Nephron (organoid): ENCODE measurements at regions not wholly inside any gene's neighbourhood (a gene's known extent, or its start where the extent isn't known, plus 50 kb on each side); places are given as distances from the start of the nearest gene placed in this dataset.
A peak's percentile ranks its signal among the peaks of the same experiment; 100 is the strongest.

Source experiments
- H3K27ac Mint-ChIP-seq, 3 experiments: 2 replicates each; pipeline ENCODE4 v1.8.0; 2020; ENCODE audit warnings: mixed read lengths in 3 of 3, mild to moderate bottlenecking in 2 of 3, moderate library complexity in 1 of 3
- H3K27me3 Mint-ChIP-seq: 2 replicates; pipeline ENCODE4 v1.8.0; 2021; ENCODE audit warnings: low read depth, mild to moderate bottlenecking, moderate library complexity, mixed read lengths
- H3K36me3 Mint-ChIP-seq: 2 replicates; pipeline ENCODE4 v1.8.0; 2020; ENCODE audit warnings: low read depth, mixed read lengths
- H3K4me1 Mint-ChIP-seq: 2 replicates; pipeline ENCODE4 v1.8.0; 2020; ENCODE audit warnings: mixed read lengths
- H3K4me3 Mint-ChIP-seq, 3 experiments: 2 replicates each; pipeline ENCODE4 v1.8.0; 2020; ENCODE audit warnings: mild to moderate bottlenecking in 3 of 3, mixed read lengths in 3 of 3, moderate library complexity in 2 of 3
- H3K9me3 Mint-ChIP-seq: 2 replicates; pipeline ENCODE4 v1.8.0; 2020; ENCODE audit warnings: mixed read lengths
- TF ChIP-seq, protein P1 (sequence below), 3 experiments: fragments of 200-600 bp; sonication (generic); IDR thresholded peaks; one replicate each; pipeline ENCODE4 v1.5.0; 2021; ENCODE audit warnings: antibody characterized with exemption in 3 of 3; ENCODE audit not compliant: unreplicated experiment in 3 of 3

DNA sequence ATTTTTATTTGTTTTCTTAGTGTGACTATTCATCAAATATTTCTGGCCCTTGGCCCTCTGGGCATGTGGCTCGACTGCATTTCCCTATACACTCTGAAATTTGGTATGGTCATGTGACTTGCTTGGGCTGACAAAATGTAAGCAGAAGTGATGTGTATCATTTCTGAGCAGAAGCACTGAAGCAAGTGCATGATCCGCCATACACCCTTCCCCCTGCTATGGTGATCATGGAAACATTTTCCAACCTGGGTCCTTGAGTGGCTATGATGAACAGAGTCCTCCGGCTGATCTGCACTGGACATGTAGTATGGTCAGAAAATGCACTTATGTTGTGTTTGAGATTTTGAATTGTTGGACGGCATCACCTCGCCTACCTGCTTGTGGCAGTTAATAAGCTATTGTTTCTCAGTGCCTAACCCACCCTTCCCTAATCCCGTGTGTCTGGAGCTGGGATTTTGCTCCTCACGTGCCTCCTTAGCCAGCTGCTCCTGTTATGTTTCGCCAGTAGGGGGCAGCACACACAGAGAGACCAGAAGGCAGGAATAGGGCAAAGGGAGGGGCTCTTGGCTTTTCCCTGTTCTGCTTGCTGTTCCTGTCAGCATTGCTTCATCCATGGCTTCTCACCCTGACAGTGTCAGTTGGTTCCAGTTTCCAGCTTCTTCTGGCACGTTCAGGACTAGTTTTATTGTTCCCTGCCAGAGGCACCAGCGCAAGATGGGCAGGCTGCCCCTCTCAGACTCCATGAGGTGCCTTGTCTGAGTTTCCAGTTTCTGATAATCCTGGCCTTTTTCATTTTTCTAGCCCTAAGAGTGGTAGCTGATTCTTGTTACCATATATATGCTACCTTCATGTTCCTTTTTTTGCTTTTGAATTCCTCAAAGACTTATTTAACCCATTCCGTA, 207.4 kb downstream of the ARL6IP6 start:
- Mint-ChIP-seq H3K4me1 (peaks cover 7% of the 10 kb centered on the region), H3K9me3 (no peaks in the 10 kb centered on the region), H3K27me3 (peaks cover 13% of the 10 kb centered on the region), H3K27ac (no peak overlapping the region), H3K4me3 (no peak overlapping the region), H3K36me3 (no peaks in the 10 kb centered on the region)
- TF ChIP-seq, protein P1, sequence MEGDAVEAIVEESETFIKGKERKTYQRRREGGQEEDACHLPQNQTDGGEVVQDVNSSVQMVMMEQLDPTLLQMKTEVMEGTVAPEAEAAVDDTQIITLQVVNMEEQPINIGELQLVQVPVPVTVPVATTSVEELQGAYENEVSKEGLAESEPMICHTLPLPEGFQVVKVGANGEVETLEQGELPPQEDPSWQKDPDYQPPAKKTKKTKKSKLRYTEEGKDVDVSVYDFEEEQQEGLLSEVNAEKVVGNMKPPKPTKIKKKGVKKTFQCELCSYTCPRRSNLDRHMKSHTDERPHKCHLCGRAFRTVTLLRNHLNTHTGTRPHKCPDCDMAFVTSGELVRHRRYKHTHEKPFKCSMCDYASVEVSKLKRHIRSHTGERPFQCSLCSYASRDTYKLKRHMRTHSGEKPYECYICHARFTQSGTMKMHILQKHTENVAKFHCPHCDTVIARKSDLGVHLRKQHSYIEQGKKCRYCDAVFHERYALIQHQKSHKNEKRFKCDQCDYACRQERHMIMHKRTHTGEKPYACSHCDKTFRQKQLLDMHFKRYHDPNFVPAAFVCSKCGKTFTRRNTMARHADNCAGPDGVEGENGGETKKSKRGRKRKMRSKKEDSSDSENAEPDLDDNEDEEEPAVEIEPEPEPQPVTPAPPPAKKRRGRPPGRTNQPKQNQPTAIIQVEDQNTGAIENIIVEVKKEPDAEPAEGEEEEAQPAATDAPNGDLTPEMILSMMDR (IDR thresholded peaks at IDR 0.05; ENCODE audit: unreplicated experiment in 3 of 3) = peak; percentile 60 to 64 (median 63)

DNA sequence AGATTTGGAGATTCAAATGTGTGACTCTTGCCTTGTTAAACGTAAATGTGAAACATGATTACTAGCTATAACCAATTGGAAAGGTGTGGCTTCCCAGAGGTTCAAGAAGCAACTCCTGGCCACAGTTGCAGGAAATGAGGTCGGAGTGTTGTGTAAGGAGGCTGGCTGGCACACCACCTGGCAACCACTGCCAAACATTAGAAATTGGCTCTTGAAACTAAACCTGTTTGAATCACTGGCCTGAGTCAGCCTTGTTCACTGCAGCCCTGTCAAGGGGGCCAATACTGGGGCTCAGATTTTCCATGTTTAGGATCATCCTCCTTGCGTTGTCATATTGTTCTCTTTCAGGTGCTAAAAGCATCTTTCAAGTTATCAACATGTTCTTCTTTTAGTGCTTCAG, 206.3 kb downstream of the ARL6IP6 start:
- Mint-ChIP-seq H3K4me3 (no peak overlapping the region), H3K9me3 (no peaks in the 10 kb centered on the region), H3K27me3 (peaks cover 13% of the 10 kb centered on the region), H3K4me1 (peaks cover 7% of the 10 kb centered on the region), H3K27ac (no peak overlapping the region), H3K36me3 (no peaks in the 10 kb centered on the region)
- TF ChIP-seq, protein P1 (IDR thresholded peaks at IDR 0.05; ENCODE audit: unreplicated experiment in 3 of 3) = no peak

DNA sequence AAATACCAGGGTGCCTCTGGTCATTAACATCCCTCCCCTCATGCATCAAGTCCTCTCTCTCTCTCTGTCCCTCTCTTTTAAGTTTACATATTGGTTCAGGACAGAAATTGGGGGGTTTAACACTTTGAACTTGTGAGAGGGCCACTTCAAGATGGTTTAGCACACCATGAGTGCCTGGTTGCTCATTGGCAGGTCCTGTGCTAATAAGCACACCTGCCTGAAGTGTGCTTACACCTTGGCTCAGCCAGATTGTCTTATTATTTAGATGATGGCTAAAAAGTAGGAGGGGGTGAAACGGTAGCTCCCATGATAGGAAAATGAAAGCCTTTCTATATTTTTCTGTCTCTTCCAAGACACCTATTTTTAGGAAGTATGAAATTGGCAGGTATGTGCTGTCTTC, 205.8 kb downstream of the ARL6IP6 start:
- TF ChIP-seq, protein P1 (IDR thresholded peaks at IDR 0.05; ENCODE audit: unreplicated experiment in 3 of 3) = no peak
- H3K27ac Mint-ChIP-seq = no peak overlapping the region
- H3K9me3 Mint-ChIP-seq = no peaks in the 10 kb centered on the region

GRCh38 chr2:152920846-152921245, 202.4 kb downstream of the ARL6IP6 start:
- Mint-ChIP-seq H3K9me3 (no peaks in the 10 kb centered on the region), H3K27ac (no peak overlapping the region), H3K36me3 (no peaks in the 10 kb centered on the region), H3K4me3 (no peak overlapping the region), H3K27me3 (peaks cover 17% of the 10 kb centered on the region), H3K4me1 (peaks cover 3% of the 10 kb centered on the region)
- TF ChIP-seq, protein P1 (IDR thresholded peaks at IDR 0.05; ENCODE audit: unreplicated experiment in 3 of 3) = no peak

More for the DNA sequence above, 205.8 kb downstream of the ARL6IP6 start:
- Mint-ChIP-seq H3K4me1 (peaks cover 7% of the 10 kb centered on the region), H3K4me3 (no peak overlapping the region), H3K27me3 (peaks cover 13% of the 10 kb centered on the region), H3K36me3 (no peaks in the 10 kb centered on the region)

GRCh38 chr2:152910970-152911369, 192.6 kb downstream of the ARL6IP6 start:
- no peak overlapping the region for H3K4me3 Mint-ChIP-seq
- TF ChIP-seq, protein P1 (IDR thresholded peaks at IDR 0.05; ENCODE audit: unreplicated experiment in 3 of 3) = no peak
- H3K27ac Mint-ChIP-seq = no peak overlapping the region

GRCh38 chr2:152907046-152907445, 188.6 kb downstream of the ARL6IP6 start:
- H3K9me3 Mint-ChIP-seq = peaks cover 2% of the 10 kb centered on the region
- TF ChIP-seq, protein P1 (IDR thresholded peaks at IDR 0.05; ENCODE audit: unreplicated experiment in 3 of 3) = no peak
- H3K36me3 Mint-ChIP-seq = no peaks in the 10 kb centered on the region
- peaks cover 5% of the 10 kb centered on the region for H3K27me3 Mint-ChIP-seq
- no peaks in the 10 kb centered on the region for H3K4me1 Mint-ChIP-seq
- H3K27ac Mint-ChIP-seq = no peak overlapping the region
- no peak overlapping the region for H3K4me3 Mint-ChIP-seq

More at GRCh38 chr2:152910970-152911369, 192.6 kb downstream of the ARL6IP6 start:
- H3K36me3 Mint-ChIP-seq = no peaks in the 10 kb centered on the region
- peaks cover 5% of the 10 kb centered on the region for H3K27me3 Mint-ChIP-seq
- no peaks in the 10 kb centered on the region for H3K4me1 Mint-ChIP-seq
- H3K9me3 Mint-ChIP-seq = no peaks in the 10 kb centered on the region
